ENCODE measurements at regions not wholly inside any gene's neighbourhood (a gene's known extent, or its start where the extent isn't known, plus 50 kb on each side); places are given as distances from the start of the nearest gene placed in this dataset.
"Not testable (repeated sequence)": the region's sequence is repeated elsewhere in the genome, so short reads cannot be mapped to it uniquely, and the experiment has no call there.

DNA sequence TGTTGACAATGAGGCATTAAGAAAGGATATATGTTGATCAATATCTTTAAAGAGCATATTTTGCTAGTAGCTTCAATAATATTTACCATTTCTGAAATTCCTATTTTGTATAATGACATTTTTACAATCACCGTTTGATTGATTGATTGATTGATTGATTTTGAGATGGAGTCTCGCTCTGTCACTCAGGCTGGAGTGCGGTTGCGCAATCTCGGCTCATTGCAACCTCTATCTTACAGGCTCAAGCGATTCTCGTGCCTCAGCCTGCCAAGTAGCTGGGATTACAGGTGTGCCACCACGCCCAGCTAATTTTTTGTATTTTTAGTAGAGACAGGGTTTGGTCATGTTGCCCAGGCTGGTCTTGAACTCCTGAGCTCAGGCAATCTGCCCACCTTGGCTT, 150.9 kb upstream of the TEX13D start:
- DNase-seq, result not testable (repeated sequence)

- no peak for DNase-seq
These were observed 142.0 kb upstream of the TEX13D start for GRCh38 chrX:124190440-124190839.

DNA sequence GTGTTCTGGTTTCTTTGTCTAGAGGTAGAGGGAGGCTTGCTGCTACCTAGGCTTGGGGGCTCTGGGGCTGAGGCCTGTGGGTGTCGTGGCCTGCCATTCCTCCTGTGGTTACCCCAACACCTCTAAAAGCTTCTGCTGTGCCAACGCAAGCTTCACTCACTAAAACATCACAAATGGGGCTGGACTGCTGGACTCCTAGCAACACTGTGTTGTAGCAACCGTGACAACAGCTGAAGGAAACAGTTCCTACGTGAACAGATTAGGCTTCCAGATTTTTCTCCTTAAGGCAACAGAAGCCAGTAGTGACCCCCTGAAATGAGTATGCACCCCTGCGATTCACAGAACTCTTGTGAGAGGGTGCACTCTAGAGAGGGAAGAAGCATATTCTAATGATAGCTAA, 138.3 kb upstream of the TEX13D start:
- DNase-seq, result no peak

DNA sequence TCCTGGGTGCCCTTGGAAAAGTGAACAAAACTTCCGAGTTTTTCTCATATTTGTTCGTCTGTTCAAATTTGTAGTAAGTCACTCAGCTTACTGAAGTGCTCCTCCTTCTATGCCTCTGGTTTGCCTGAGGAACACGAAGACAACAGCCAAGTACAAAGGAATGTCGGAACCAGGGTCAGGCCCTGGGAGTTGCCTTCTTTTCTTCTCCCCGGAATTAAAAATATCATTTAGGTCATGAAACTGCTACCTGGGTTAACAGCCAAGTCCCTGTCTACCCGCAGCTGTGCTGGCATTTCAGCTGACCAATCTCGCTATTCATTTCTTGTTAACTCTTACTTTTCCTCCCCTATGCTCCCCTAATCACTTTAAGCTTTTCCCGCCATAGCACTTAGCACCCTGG, 137.6 kb upstream of the TEX13D start:
- DNase-seq, result no peak

GRCh38 chrX:124203311-124203710, 129.1 kb upstream of the TEX13D start:
- DNase-seq, result no peak

GRCh38 chrX:124208660-124209059, 123.8 kb upstream of the TEX13D start:
- DNase-seq, result peak; percentile 59 to 78 (median 72)

GRCh38 chrX:124209792-124210576, 122.5 kb upstream of the TEX13D start:
- DNase-seq, result no peak

GRCh38 chrX:124211312-124211942, 121.0 kb upstream of the TEX13D start:
- DNase-seq, result peak; percentile 6 to 46 (median 24)

DNA sequence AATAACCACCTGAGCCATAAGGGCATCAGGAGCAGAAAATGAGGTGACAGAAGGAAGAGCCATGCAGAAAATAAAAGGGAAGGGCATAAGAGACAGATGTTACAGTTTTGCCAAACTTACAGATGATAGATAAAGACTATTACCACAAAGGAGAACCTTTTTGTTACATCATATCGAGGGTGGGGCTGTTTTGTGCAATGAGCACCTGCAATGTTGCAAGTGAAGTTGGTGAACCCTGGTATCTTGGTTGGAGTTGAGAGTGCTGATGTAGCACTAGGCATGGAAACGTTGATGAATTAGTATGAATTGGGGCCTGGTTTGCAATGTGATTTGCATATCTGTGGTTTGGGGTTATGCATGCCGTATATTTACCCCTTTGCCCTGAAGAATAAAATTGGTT, 119.8 kb upstream of the TEX13D start:
- peak in 1 of 4 experiments; percentile 4 for DNase-seq

DNA sequence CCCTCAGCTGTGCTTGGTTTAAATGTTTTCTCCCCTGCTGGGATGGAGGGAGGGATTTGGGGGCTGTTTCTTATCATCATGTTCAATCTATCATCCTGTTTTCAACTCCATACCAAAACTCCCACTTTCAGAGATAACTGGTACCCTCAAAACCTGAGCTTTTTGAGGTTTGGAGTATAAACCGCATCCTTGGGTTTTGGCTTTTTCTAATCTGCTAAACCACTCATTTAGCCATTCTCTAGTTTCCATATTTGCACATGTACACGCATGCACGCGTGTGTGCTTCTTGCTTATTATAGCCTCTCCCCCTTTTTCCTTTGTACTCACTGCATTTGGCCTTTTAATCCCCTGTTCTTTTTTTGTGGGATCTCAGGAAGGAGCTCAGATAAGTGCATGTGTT, 116.7 kb upstream of the TEX13D start:
- no peak for DNase-seq

DNA sequence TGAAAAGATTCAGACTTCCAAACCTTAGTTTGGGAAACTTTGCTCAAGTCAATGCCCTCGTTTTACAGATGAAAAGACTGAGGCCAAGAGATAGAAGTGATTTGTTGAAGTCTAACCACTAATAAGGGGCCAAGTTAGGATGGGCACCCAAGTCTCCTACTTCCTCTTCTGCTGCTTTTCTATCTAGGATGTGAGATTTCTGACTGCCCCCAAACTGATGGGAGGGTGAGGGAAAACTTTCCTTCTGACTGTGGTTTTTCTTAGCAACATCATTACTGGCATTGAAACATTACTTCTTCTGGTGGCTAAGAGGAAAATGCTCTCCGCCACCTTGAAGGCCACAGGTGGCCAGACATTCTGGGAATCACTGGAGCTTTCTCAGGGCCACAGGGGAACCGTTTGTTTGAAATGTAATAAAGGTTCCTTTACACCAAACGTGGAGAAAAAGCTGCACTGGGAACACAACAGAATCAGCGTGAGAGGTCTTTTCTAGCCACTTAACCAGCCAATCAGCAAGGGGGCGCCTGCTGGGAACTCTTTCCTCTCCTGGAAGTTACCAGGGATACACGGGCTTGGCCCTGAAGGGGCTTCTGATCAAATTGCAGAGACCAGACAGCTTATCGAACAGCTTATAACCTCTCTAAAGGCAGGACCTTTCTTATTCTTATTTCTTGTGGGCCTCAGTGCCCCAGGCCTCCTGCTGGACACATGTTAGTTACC, 115.9 kb upstream of the TEX13D start:
- DNase-seq, result no peak

DNA sequence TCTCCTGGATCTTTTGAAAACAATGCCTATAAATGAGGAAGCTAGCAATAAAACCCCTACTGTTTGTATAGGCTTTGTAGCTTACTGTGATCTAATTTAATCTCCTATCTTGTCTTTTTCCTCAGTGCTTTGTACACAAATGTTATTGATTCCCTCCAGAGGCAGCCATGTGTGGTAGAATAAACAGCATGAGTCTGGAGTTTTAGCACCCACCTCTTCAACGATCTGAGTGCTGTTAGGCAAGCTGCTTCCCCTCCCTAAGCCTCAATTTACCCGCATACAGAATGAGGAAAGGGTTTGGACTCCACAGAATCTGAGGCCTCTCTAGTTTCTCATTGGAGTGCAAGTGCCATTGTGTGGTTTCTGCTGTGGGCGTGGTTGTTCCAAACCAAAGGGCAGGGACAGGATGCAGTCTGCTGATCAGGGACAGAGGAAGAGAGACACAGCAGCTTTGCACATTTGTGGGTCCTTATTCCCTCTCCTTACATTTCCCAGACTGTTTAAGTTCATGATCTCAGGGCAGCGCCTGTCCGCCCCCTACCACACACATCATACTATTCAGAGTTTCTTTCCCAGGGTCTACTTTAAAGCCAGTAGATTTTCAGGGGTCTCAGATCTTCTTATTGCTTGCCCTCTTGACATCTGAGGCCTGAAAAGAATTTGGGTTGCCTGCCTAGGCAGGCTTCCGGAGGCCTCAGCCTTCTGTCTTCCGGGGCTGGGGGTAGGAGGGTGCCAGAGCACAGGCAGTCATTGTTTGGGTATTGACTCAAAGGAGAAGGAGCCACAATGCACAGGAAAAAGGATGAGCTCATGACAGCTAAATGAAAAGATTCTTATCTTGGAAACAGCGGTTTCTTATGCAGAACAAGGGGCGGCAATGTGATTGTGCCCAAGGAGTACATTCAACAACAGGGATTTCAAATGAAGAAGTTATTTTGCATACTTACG, 114.9 kb upstream of the TEX13D start:
- peak; percentile 8 to 51 (median 32) for DNase-seq

GRCh38 chrX:124223524-124223923, 108.9 kb upstream of the TEX13D start:
- no peak for DNase-seq

DNA sequence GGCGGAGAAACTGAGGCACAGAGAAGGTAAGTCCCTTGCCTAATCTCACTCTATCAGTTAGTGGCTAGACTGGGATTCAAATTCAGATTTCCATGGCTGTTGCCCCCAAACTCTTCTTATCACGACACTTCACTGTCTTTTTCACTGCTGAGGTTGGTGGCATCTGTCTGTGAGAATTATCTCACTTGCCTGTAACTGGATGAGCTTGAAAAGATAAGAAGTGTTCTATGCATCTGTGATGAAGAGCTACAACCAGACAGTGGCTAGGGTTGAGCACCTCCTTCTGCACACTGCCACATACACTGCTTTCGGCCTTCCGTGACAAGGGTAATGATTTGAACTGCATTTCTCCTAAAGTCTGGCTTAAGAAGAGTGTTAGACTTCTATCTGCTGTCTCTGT, 107.9 kb upstream of the TEX13D start:
- no peak for DNase-seq

GRCh38 chrX:124226129-124226528, 106.3 kb upstream of the TEX13D start:
- DNase-seq, result no peak

GRCh38 chrX:124228849-124229248, 103.6 kb upstream of the TEX13D start:
- DNase-seq, result no peak

- no peak for DNase-seq
These were observed 103.1 kb upstream of the TEX13D start for GRCh38 chrX:124229374-124229773.

DNA sequence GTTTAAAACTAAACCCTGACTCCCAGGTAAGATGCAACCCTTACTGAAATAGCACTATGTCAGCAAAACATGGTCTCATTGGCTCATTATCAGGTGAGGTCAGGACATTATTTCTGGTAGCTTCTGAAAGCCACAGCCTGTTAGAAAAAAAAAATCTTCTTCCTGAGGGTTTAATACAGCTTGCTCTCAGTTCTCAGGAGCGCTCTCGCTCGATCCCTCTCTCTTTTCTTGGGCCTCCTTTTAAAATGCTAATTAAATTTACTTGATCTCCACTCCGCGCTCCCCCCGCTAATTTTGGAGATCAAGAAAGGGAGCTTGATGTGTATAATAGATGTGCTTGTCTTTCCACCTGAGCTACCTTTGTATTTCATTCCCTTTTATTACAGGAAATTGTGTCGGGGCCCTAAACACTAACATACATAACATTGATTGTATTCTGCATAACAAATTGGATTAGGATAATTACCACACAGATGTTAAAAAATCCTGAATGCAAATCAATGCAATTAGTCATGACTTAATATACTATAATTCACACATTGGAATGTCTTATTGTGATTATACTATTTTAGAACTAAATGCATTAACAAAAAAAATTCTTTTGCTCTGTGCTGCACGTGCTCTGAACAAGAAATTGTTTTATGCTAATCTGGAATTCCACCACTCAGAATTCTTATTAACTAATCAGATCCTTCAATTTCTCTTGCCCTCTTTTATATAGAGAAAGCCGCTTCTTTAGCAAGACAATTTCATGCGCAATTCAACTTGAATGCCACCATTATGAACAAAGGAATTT, 101.6 kb upstream of the TEX13D start:
- no peak for DNase-seq

DNA sequence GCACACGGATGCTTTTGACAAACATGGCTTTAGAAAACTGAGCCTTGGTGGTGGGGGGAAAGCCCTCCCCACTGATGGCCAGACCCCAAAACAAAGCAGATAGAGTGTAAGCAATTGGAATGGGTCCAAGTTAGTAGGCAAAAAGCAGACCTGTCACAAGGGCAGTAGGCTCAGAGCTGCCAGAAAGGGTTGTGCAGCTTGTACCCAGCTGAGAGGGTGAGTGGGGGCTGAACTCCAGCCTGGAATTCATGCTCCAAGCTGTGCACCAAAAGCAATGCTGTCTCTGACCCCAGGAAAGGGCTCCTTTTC, 101.1 kb upstream of the TEX13D start:
- no peak for DNase-seq

GRCh38 chrX:124232523-124233201, 99.8 kb upstream of the TEX13D start:
- no peak for DNase-seq

DNA sequence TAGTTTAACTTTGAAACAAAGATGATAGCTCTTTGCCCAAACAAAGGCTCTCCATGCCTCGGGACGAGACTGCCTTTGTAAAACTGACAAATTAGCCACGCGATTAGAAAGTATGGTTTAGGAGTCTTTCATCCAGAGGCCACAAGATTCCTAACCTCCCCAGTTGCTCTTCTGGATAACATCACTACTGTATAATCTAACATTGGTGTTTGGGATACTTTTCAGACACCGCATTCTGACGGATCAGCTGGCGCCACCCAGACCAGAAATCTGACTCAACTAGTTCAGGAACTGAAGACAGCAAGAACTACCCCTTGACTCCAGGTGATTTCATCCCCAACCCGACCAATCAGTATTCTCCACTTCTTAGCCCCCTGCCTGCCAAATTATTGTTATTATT, 98.1 kb upstream of the TEX13D start:
- DNase-seq, result no peak
